ENCODE measurements at regions not wholly inside any gene's neighbourhood (a gene's known extent, or its start where the extent isn't known, plus 50 kb on each side); places are given as distances from the start of the nearest gene placed in this dataset.
A peak's percentile ranks its signal among the peaks of the same experiment; 100 is the strongest.
"Not testable (repeated sequence)": the region's sequence is repeated elsewhere in the genome, so short reads cannot be mapped to it uniquely, and the experiment has no call there.

- DNase-seq (ENCODE audit: low spot score in 2 of 2) = no peak
- ATAC-seq = no peak
- Mint-ChIP-seq H3K4me1 (peaks cover 64% of the 10 kb centered on the region), H3K27ac (peak overlapping the region; percentile 93), H3K9me3 (peaks cover 3% of the 10 kb centered on the region), H3K4me3 (no peak overlapping the region), H3K36me3 (peaks cover 38% of the 10 kb centered on the region)
These were observed 67.4 kb downstream of the ARRDC3 start for GRCh38 chr5:91315701-91316100.

- H3K4me1 Mint-ChIP-seq = peaks cover 59% of the 10 kb centered on the region
- peak overlapping the region; percentile 80 for H3K4me3 Mint-ChIP-seq
- peaks cover 52% of the 10 kb centered on the region for H3K36me3 Mint-ChIP-seq
- ATAC-seq (peak; percentile 95), DNase-seq (ENCODE audit: low spot score in 2 of 2) (peak; percentile 54 to 85)
- peak overlapping the region; percentile 93 for H3K27ac Mint-ChIP-seq
- peaks cover 3% of the 10 kb centered on the region for H3K9me3 Mint-ChIP-seq
These were observed 69.1 kb downstream of the ARRDC3 start for GRCh38 chr5:91313757-91314673.

GRCh38 chr5:91312698-91313097 is 70.4 kb downstream of the ARRDC3 start:
- Mint-ChIP-seq H3K36me3 (peaks cover 59% of the 10 kb centered on the region), H3K9me3 (peaks cover 3% of the 10 kb centered on the region), H3K4me3 (peak overlapping the region; percentile 80), H3K4me1 (peaks cover 53% of the 10 kb centered on the region), H3K27ac (peak overlapping the region; percentile 93)
- no peak for ATAC-seq
- DNase-seq (ENCODE audit: low spot score in 2 of 2) = no peak

GRCh38 chr5:91311697-91312501 is 71.2 kb downstream of the ARRDC3 start:
- DNase-seq (ENCODE audit: low spot score in 2 of 2) = peak; percentile 33 to 81
- Mint-ChIP-seq H3K9me3 (peaks cover 3% of the 10 kb centered on the region), H3K4me1 (peaks cover 53% of the 10 kb centered on the region), H3K27ac (peak overlapping the region; percentile 93), H3K4me3 (peak overlapping the region; percentile 80), H3K36me3 (peaks cover 64% of the 10 kb centered on the region)
- ATAC-seq = peak; percentile 84

GRCh38 chr5:91311168-91311696 is 71.9 kb downstream of the ARRDC3 start:
- Mint-ChIP-seq H3K36me3 (peaks cover 71% of the 10 kb centered on the region), H3K4me1 (peaks cover 53% of the 10 kb centered on the region), H3K4me3 (peak overlapping the region; percentile 80), H3K27ac (peak overlapping the region; percentile 93), H3K9me3 (peaks cover 3% of the 10 kb centered on the region)
- ATAC-seq (no peak), DNase-seq (ENCODE audit: low spot score in 2 of 2) (peak in 1 of 2 donors; percentile 50)

GRCh38 chr5:91308157-91308556 is 75.0 kb downstream of the ARRDC3 start:
- peak overlapping the region; percentile 52 for H3K27ac Mint-ChIP-seq
- not testable (repeated sequence) for ATAC-seq; H3K4me3 Mint-ChIP-seq; DNase-seq (ENCODE audit: low spot score in 2 of 2); H3K9me3 Mint-ChIP-seq
- peaks cover 27% of the 10 kb centered on the region for H3K4me1 Mint-ChIP-seq
- peaks cover 76% of the 10 kb centered on the region for H3K36me3 Mint-ChIP-seq

GRCh38 chr5:91307048-91307447 is 76.1 kb downstream of the ARRDC3 start:
- Mint-ChIP-seq H3K27ac (no peak overlapping the region), H3K9me3 (peaks cover 3% of the 10 kb centered on the region), H3K4me1 (peaks cover 16% of the 10 kb centered on the region), H3K4me3 (no peak overlapping the region), H3K36me3 (peaks cover 72% of the 10 kb centered on the region)
- DNase-seq (ENCODE audit: low spot score in 2 of 2) (no peak), ATAC-seq (no peak)

GRCh38 chr5:91306497-91306896 is 76.6 kb downstream of the ARRDC3 start:
- peaks cover 10% of the 10 kb centered on the region for H3K4me1 Mint-ChIP-seq
- H3K27ac Mint-ChIP-seq = no peak overlapping the region
- no peak for DNase-seq (ENCODE audit: low spot score in 2 of 2)
- no peak overlapping the region for H3K4me3 Mint-ChIP-seq
- peaks cover 3% of the 10 kb centered on the region for H3K9me3 Mint-ChIP-seq
- peaks cover 67% of the 10 kb centered on the region for H3K36me3 Mint-ChIP-seq
- ATAC-seq = no peak

- Mint-ChIP-seq H3K9me3 (no peaks in the 10 kb centered on the region), H3K36me3 (peaks cover 58% of the 10 kb centered on the region), H3K27ac (no peak overlapping the region), H3K4me3 (no peak overlapping the region), H3K4me1 (peaks cover 2% of the 10 kb centered on the region)
- ATAC-seq = no peak
- DNase-seq (ENCODE audit: low spot score in 2 of 2) = no peak
These were observed 77.5 kb downstream of the ARRDC3 start for GRCh38 chr5:91305640-91306039.

GRCh38 chr5:91304015-91304414 is 79.1 kb downstream of the ARRDC3 start:
- H3K27ac Mint-ChIP-seq; H3K9me3 Mint-ChIP-seq; DNase-seq (ENCODE audit: low spot score in 2 of 2); H3K4me3 Mint-ChIP-seq; H3K4me1 Mint-ChIP-seq; ATAC-seq: not testable (repeated sequence)
- H3K36me3 Mint-ChIP-seq = peaks cover 44% of the 10 kb centered on the region

GRCh38 chr5:91302958-91303357 is 80.2 kb downstream of the ARRDC3 start:
- H3K4me1 Mint-ChIP-seq = no peaks in the 10 kb centered on the region
- H3K4me3 Mint-ChIP-seq = no peak overlapping the region
- H3K36me3 Mint-ChIP-seq = peaks cover 33% of the 10 kb centered on the region
- no peak for DNase-seq (ENCODE audit: low spot score in 2 of 2)
- ATAC-seq = no peak
- H3K9me3 Mint-ChIP-seq = no peaks in the 10 kb centered on the region
- no peak overlapping the region for H3K27ac Mint-ChIP-seq

GRCh38 chr5:91302305-91302704 is 80.8 kb downstream of the ARRDC3 start:
- Mint-ChIP-seq H3K36me3 (peaks cover 29% of the 10 kb centered on the region), H3K27ac (no peak overlapping the region), H3K4me1 (no peaks in the 10 kb centered on the region), H3K4me3 (no peak overlapping the region), H3K9me3 (no peaks in the 10 kb centered on the region)
- no peak for ATAC-seq
- no peak for DNase-seq (ENCODE audit: low spot score in 2 of 2)

GRCh38 chr5:91301106-91301846 is 81.8 kb downstream of the ARRDC3 start:
- Mint-ChIP-seq H3K36me3 (peaks cover 19% of the 10 kb centered on the region), H3K9me3 (no peaks in the 10 kb centered on the region), H3K4me3 (no peak overlapping the region), H3K4me1 (no peaks in the 10 kb centered on the region), H3K27ac (no peak overlapping the region)
- no peak for DNase-seq (ENCODE audit: low spot score in 2 of 2)
- ATAC-seq = no peak

- H3K4me1 Mint-ChIP-seq = no peaks in the 10 kb centered on the region
- H3K36me3 Mint-ChIP-seq = no peaks in the 10 kb centered on the region
- DNase-seq (ENCODE audit: low spot score in 2 of 2) (no peak), ATAC-seq (no peak)
- H3K9me3 Mint-ChIP-seq = no peaks in the 10 kb centered on the region
- no peak overlapping the region for H3K27ac Mint-ChIP-seq
- H3K4me3 Mint-ChIP-seq = no peak overlapping the region
These were observed 85.1 kb downstream of the ARRDC3 start for GRCh38 chr5:91297994-91298393.

GRCh38 chr5:91296674-91297143 is 86.4 kb downstream of the ARRDC3 start:
- ATAC-seq (no peak), DNase-seq (ENCODE audit: low spot score in 2 of 2) (no peak)
- Mint-ChIP-seq H3K9me3 (no peaks in the 10 kb centered on the region), H3K4me1 (peaks cover 10% of the 10 kb centered on the region), H3K4me3 (no peak overlapping the region), H3K36me3 (no peaks in the 10 kb centered on the region), H3K27ac (no peak overlapping the region)
